Inflammatory macrophage treated with lipopolysaccharide for 4 hours (primary cell): ENCODE measurements at regions not wholly inside any gene's neighbourhood (a gene's known extent, or its start where the extent isn't known, plus 50 kb on each side); places are given as distances from the start of the nearest gene placed in this dataset.

Experiments
- DNase-seq: peaks from one replicate; pipeline ENCODE4 v3.0.0-alpha.2; 2020

GRCh38 chr2:129904532-129905446, 74.7 kb upstream of the RAB6C start:
- no peak for DNase-seq

GRCh38 chr2:129905664-129906081, 73.8 kb upstream of the RAB6C start:
- DNase-seq = no peak

- no peak for DNase-seq
Observed at GRCh38 chr2:129906139-129906860, 73.2 kb upstream of the RAB6C start.

GRCh38 chr2:129906861-129907235, 72.6 kb upstream of the RAB6C start:
- no peak for DNase-seq

- DNase-seq = no peak
Observed at GRCh38 chr2:129907256-129907998, 72.0 kb upstream of the RAB6C start.

GRCh38 chr2:129908721-129909373, 70.6 kb upstream of the RAB6C start:
- DNase-seq = no peak

GRCh38 chr2:129909651-129910418, 69.6 kb upstream of the RAB6C start:
- DNase-seq = no peak

- no peak for DNase-seq
Observed at GRCh38 chr2:129910446-129911362, 68.8 kb upstream of the RAB6C start.

- no peak for DNase-seq
Observed at GRCh38 chr2:129911363-129912065, 68.0 kb upstream of the RAB6C start.

- no peak for DNase-seq
Observed at GRCh38 chr2:129912066-129912820, 67.2 kb upstream of the RAB6C start.

GRCh38 chr2:129912871-129913694, 66.4 kb upstream of the RAB6C start:
- DNase-seq = no peak

GRCh38 chr2:129913695-129914495, 65.6 kb upstream of the RAB6C start:
- DNase-seq = no peak

- no peak for DNase-seq
Observed at GRCh38 chr2:129914538-129915302, 64.7 kb upstream of the RAB6C start.

GRCh38 chr2:129915303-129915840, 64.1 kb upstream of the RAB6C start:
- no peak for DNase-seq

- no peak for DNase-seq
Observed at GRCh38 chr2:129918604-129919003, 60.9 kb upstream of the RAB6C start.

- DNase-seq = no peak
Observed at GRCh38 chr2:129922571-129923264, 56.7 kb upstream of the RAB6C start.
